Astrocyte of the cerebellum (primary cell): ENCODE measurements at regions not wholly inside any gene's neighbourhood (a gene's known extent, or its start where the extent isn't known, plus 50 kb on each side); places are given as distances from the start of the nearest gene placed in this dataset.

Source experiments
- DNase-seq: peaks from one replicate; pipeline ENCODE4 v3.0.0-alpha.2; 2011; ENCODE audit warnings: low read depth
- H3K4me3 ChIP-seq: 2 replicates; pipeline ENCODE4 v1.5.1; 2011; ENCODE audit warnings: mild to moderate bottlenecking, low read depth, low read length, moderate library complexity
- CTCF ChIP-seq: IDR thresholded peaks from 2 replicates; pipeline ENCODE4 v1.5.1; 2012; ENCODE audit warnings: low read length, low read depth, moderate library complexity, mild to moderate bottlenecking; ENCODE audit errors: missing control alignments
- in situ Hi-C: cut with HindIII; loops from 2 replicates; pipeline ENCODE4 v1.10.0; 2017; ENCODE audit warnings: low sequenced_read_pairs

GRCh38 chr2:212842544-212843185 is 304.1 kb upstream of the ERBB4 start:
- peak; percentile 3 for DNase-seq
- TF ChIP-seq CTCF: no peak
- in situ Hi-C loops: no loop called here
- H3K4me3 ChIP-seq: no peak overlapping the region

GRCh38 chr2:212841460-212841859 is 302.9 kb upstream of the ERBB4 start:
- H3K4me3 ChIP-seq: no peak overlapping the region
- in situ Hi-C loops: no loop called here
- no peak for DNase-seq
- no peak for TF ChIP-seq CTCF

- no peak overlapping the region for H3K4me3 ChIP-seq
- no peak for TF ChIP-seq CTCF
- no peak for DNase-seq
- in situ Hi-C loops: no loop called here
Measured at GRCh38 chr2:212832211-212833195, 293.9 kb upstream of the ERBB4 start.

GRCh38 chr2:212831671-212832199 is 293.1 kb upstream of the ERBB4 start:
- in situ Hi-C loops: no loop called here
- no peak overlapping the region for H3K4me3 ChIP-seq
- no peak for DNase-seq
- TF ChIP-seq CTCF: no peak

GRCh38 chr2:212816267-212816666 is 277.7 kb upstream of the ERBB4 start:
- DNase-seq: no peak
- H3K4me3 ChIP-seq: no peak overlapping the region
- TF ChIP-seq CTCF: no peak
- in situ Hi-C loops: no loop called here

GRCh38 chr2:212815453-212815852 is 276.9 kb upstream of the ERBB4 start:
- no peak for DNase-seq
- in situ Hi-C loops: no loop called here
- no peak for TF ChIP-seq CTCF
- H3K4me3 ChIP-seq: no peak overlapping the region
